Mammary epithelial cell (primary cell): ENCODE measurements at regions not wholly inside any gene's neighbourhood (a gene's known extent, or its start where the extent isn't known, plus 50 kb on each side); places are given as distances from the start of the nearest gene placed in this dataset.

Source experiments
- CTCF ChIP-seq, 2 donors: IDR thresholded peaks in 1 of 2; conservative IDR thresholded peaks in 1 of 2; 2 replicates each; pipeline ENCODE4 v1.5.1; 2011 to 2012; ENCODE audit warnings: inconsistent platforms in 2 of 2, low read length in 2 of 2, mild to moderate bottlenecking in 2 of 2, control low read depth in 1 of 2, low read depth in 1 of 2; ENCODE audit not compliant: insufficient read depth in 1 of 2; ENCODE audit errors: extremely low read depth in 1 of 2
- EZH2 ChIP-seq: IDR thresholded peaks from 2 replicates; pipeline ENCODE4 v1.6.1; 2012; ENCODE audit warnings: low read length, inconsistent platforms, borderline replicate concordance

DNA sequence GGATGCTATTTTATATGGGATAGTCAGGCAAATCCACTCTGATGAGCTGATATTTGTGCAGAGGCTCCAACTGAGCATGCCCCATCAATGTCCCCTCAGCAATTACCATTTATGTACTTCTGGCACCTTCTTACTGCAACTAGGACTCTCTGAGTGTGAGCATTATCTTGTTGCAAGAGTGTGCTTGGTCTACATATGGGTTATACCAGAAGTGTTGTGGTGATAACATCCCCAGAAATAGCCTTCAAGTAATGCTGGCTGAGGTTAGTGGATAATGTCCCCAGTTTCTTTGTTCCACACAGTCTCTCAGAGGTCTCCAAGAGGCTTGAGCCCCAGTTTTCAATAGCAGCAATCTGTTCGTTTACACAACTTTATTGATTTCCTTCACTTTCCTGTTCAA lies 408.6 kb downstream of the JRKL start:
- TF ChIP-seq CTCF (conservative IDR thresholded peaks at IDR 0.05 in 1 of 2, IDR thresholded peaks at IDR 0.05 in 1 of 2; ENCODE audit: extremely low read depth in 1 of 2, insufficient read depth in 1 of 2, low read depth in 1 of 2, low read length in 2 of 2) (no peak), EZH2 (no peak)
